Left ventricle myocardium inferior (tissue), 1 donor: ENCODE measurements at regions not wholly inside any gene's neighbourhood (a gene's known extent, or its start where the extent isn't known, plus 50 kb on each side); places are given as distances from the start of the nearest gene placed in this dataset.

ENCODE experiments used
- DNase-seq: peaks from one replicate; pipeline ENCODE4 v3.0.0-alpha.2; 2020
- H3K27ac ChIP-seq: fragments of 200-600 bp; replicated peaks from 2 replicates; pipeline ENCODE4 v1.8.0; 2021
- H3K27me3 ChIP-seq: fragments of 200-600 bp; 2 replicates; pipeline ENCODE4 v1.8.0; 2021; ENCODE audit warnings: low read depth
- H3K36me3 ChIP-seq: fragments of 200-600 bp; 2 replicates; pipeline ENCODE4 v1.8.0; 2021
- H3K4me1 ChIP-seq: fragments of 200-600 bp; 2 replicates; pipeline ENCODE4 v1.8.0; 2021
- H3K4me3 ChIP-seq: fragments of 200-600 bp; 2 replicates; pipeline ENCODE4 v1.8.0; 2021; ENCODE audit warnings: mild to moderate bottlenecking, moderate library complexity
- H3K9me3 ChIP-seq: fragments of 200-600 bp; replicated peaks from 2 replicates; pipeline ENCODE4 v1.8.0; 2021
- intact Hi-C: fragments of 100-400 bp; cut with micrococcal nuclease; formaldehyde crosslinking; loops from one replicate; pipeline ENCODE4 v1.11.0; 2022
- TF ChIP-seq, protein P1 (sequence below): fragments of 200-600 bp; IDR thresholded peaks from 2 replicates; pipeline ENCODE4 v1.8.0; 2021; ENCODE audit warnings: antibody characterized with exemption, mild to moderate bottlenecking, borderline replicate concordance
- donor health status: DM: no; HTN: yes; CAD: no; lungs with severe emphysema.

DNA sequence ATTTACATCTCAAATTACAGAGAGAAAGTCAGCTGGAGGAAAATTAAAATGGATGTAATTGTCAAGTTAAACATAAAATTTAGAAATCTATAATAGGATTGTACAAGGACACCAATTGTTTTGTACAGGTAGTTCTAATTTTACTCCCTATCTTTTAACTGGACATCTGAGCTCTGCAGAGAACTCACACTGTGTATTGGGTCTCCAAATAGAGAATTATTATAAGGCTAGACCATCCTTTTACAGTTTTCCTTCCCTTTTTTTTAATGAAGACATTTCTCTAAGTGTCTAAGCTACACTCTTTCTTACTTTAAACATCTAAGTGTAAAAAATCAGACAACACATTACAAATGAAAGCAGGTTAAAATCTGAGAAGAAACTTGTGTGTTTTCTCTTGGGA is 78.4 kb upstream of the GC start:
- no peaks in the 10 kb centered on the region for H3K36me3 ChIP-seq
- H3K27ac ChIP-seq: no peak overlapping the region
- TF ChIP-seq, protein P1, sequence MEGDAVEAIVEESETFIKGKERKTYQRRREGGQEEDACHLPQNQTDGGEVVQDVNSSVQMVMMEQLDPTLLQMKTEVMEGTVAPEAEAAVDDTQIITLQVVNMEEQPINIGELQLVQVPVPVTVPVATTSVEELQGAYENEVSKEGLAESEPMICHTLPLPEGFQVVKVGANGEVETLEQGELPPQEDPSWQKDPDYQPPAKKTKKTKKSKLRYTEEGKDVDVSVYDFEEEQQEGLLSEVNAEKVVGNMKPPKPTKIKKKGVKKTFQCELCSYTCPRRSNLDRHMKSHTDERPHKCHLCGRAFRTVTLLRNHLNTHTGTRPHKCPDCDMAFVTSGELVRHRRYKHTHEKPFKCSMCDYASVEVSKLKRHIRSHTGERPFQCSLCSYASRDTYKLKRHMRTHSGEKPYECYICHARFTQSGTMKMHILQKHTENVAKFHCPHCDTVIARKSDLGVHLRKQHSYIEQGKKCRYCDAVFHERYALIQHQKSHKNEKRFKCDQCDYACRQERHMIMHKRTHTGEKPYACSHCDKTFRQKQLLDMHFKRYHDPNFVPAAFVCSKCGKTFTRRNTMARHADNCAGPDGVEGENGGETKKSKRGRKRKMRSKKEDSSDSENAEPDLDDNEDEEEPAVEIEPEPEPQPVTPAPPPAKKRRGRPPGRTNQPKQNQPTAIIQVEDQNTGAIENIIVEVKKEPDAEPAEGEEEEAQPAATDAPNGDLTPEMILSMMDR: no peak
- no peak for DNase-seq
- H3K4me1 ChIP-seq: no peaks in the 10 kb centered on the region
- no peak overlapping the region for H3K4me3 ChIP-seq
- no peaks in the 10 kb centered on the region for H3K27me3 ChIP-seq
- H3K9me3 ChIP-seq: peaks cover 54% of the 10 kb centered on the region
- intact Hi-C loops: no loop called here

DNA sequence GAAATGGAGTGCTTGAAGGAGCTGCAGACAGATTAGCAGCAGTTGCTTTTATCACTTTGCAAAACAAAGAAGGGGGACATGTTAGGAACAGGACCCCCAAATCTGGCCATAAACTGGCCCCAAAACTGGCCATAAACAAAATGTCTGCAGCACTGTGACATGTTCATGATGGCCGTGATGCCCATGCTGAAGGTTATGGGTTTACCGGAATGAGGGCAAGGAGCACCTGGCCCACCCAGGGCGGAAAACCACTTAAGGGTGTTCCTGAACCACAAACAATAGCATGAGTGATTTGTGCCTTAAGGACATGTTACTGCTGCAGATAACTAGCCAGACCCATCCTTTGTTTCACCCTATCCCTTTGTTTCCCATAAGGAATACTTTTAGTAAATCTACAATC is 79.6 kb upstream of the GC start:
- DNase-seq: no peak
- Histone ChIP-seq H3K27me3 (no peaks in the 10 kb centered on the region), H3K36me3 (no peaks in the 10 kb centered on the region), H3K27ac (no peak overlapping the region), H3K9me3 (peaks cover 54% of the 10 kb centered on the region), H3K4me1 (no peaks in the 10 kb centered on the region), H3K4me3 (no peak overlapping the region)
- intact Hi-C loops: no loop called here
- TF ChIP-seq, protein P1: no peak

DNA sequence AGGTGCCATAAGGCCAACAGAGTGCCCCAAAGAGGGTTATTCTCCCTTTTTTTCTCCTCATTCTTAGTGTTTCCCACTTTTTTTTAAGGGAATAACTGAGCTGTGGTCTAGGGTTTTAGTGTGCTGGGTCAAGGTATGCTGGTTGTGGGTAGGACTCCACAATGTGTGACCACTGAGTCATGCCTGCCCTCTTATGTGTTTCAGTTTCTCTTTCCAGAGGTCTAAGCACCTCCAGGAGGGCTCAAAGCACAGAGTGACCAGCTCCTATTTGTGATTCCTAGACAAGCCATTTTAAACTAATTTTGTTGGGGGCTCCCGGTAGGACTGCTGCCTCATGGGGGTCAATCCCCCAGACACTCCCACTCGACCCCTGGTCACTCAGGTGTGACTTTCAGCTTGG is 80.5 kb upstream of the GC start:
- Histone ChIP-seq H3K4me3 (no peak overlapping the region), H3K27ac (no peak overlapping the region), H3K36me3 (no peaks in the 10 kb centered on the region), H3K9me3 (peaks cover 49% of the 10 kb centered on the region), H3K27me3 (no peaks in the 10 kb centered on the region), H3K4me1 (no peaks in the 10 kb centered on the region)
- intact Hi-C loops: no loop called here
- TF ChIP-seq, protein P1: no peak
- no peak for DNase-seq

DNA sequence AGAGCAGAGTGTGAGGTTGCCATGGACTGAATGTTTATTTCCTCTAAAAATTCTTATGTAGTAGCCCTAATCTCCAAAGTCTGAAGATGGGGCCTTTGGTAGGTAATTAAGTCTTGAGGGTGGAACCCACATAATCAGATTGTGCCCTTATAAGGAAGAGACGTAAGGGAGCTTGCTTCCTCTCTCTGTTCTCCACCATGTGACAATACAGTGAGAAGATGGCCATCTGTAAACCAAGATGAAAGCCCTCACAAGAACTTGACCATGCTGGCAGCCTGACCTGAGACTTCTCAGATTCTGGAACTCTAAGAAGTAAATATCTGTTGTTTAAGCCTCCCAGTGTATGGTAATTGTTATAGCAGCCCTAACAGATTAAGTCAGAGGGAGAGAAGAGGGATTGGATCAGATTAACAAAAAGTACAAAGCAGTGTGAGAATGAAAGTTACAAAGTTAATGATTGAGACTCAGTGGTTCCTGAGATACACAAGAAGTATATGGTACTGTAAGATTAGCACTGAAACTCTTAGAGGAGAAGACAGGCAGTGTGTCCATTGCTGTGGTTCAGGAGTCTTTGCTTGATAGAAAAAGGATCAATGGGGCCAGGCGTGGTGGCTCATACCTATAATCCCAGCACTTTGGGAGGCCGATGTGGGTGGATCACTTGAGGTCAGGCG is 82.5 kb upstream of the GC start:
- no peak overlapping the region for H3K27ac ChIP-seq
- intact Hi-C loops: no loop called here
- H3K36me3 ChIP-seq: no peaks in the 10 kb centered on the region
- peaks cover 30% of the 10 kb centered on the region for H3K9me3 ChIP-seq
- no peaks in the 10 kb centered on the region for H3K27me3 ChIP-seq
- TF ChIP-seq, protein P1: no peak
- no peaks in the 10 kb centered on the region for H3K4me1 ChIP-seq
- H3K4me3 ChIP-seq: no peak overlapping the region
- DNase-seq: no peak

DNA sequence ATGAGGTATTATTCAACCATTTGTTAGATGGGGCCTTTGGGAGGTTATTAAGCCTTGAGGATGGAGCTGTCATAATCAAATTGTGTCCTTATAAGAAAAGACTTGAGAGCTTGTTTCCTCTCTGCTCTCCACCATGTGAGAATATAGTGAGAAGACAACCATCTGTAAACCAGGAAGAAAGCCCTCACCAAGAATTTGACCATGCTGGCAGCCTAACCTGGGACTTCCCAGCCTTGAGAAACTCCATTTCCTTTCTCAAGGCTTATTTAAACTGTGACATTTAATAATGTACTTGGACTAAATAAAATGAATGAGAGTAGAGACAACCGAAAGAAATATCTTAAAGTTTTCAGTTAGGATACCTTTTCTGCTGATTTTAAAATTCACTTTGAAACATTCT is 83.7 kb upstream of the GC start:
- intact Hi-C loops: no loop called here
- DNase-seq: no peak
- Histone ChIP-seq H3K27me3 (no peaks in the 10 kb centered on the region), H3K4me3 (no peak overlapping the region), H3K27ac (no peak overlapping the region), H3K36me3 (no peaks in the 10 kb centered on the region), H3K9me3 (peaks cover 17% of the 10 kb centered on the region), H3K4me1 (no peaks in the 10 kb centered on the region)
- TF ChIP-seq, protein P1: no peak
